Activated naive CD4-positive, alpha-beta T cell (primary cell): ENCODE measurements at regions not wholly inside any gene's neighbourhood (a gene's known extent, or its start where the extent isn't known, plus 50 kb on each side); places are given as distances from the start of the nearest gene placed in this dataset.

Experiments used
- DNase-seq, 4 experiments: peaks; one replicate each; lab custom pipeline; 2025; lab: John Stamatoyannopoulos, UW

- DNase-seq: no peak
Measured at GRCh38 chr18:70994116-70994515, 705.3 kb downstream of the SOCS6 start.

DNA sequence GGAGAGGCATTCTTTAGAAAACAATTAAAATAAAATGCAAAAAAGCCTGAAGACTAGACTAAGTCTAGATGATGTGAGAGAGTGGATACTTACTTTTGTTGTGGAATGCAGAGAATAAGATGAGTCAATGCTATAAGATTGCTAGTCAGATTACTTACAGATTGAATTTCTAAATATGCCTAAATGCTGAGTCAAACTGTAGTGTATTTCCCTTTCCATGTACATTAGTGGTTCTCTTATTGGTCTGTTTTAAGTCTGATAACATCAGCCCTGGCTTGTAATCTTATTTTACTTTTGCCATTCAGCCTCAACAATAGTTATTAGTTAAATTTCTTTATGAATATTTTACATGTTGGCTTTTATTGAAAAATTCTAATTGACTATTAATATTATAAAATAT, 702.7 kb downstream of the SOCS6 start:
- DNase-seq: no peak

GRCh38 chr18:70985948-70986347, 697.1 kb downstream of the SOCS6 start:
- no peak for DNase-seq

DNA sequence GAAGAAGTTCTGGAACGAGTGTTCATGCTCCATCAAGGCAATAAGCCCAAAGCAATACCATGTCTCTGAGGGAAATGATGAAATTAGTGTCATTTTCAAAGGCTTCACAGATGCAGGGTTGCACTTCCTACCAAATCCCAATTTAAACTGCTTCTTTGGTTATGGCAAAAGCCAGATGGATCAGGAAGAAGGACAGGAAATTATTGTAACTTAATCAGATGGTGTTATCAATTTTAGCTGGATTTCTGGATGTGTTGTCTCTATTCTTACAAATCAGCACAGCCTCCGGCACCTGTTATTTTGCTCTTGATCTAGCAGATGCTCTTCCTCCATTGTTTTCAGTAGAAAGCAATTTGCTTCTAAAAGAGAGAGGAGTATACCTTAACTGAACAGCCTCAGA, 693.4 kb downstream of the SOCS6 start:
- DNase-seq: no peak

GRCh38 chr18:70981400-70982140, 692.7 kb downstream of the SOCS6 start:
- no peak for DNase-seq

DNA sequence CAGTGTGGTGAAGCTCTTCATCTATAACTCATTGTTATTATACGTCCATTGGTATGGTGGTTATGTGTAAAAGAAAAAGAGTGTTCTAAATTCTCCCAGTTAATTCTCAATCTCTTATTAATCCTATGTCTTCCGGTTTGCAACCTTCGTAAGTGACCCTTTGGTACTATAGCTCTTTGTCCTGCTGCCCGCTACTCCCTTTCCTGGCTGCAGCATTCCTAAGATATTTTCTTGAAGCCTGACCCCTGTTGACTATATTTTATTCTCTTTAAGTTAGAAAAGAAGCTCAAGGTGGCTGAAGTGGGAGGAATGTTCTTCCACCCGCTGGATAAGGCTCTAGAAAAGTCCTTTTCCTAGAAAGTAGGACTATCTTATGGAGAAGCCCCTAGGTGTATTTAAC, 684.8 kb downstream of the SOCS6 start:
- DNase-seq: no peak

DNA sequence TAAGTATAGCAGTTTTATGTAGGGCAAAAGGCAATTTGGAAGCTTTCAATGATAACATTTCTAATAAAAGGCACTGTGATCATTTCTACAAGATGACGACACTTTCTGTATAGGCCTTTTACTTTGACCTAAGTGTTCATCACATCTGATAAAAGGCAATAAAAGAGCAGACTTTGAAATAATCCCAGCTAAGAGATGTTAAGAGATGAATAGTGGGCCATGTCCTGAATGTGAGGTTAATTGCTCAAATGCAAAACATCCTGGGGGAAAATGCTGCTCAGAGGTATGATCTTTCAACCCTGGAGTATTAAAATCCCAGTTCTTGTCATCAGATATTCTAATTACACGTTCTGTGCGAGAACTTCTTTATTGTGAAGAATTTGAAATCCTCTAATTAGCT, 677.6 kb downstream of the SOCS6 start:
- no peak for DNase-seq

- DNase-seq: no peak
Measured at GRCh38 chr18:70961939-70962338, 673.1 kb downstream of the SOCS6 start.

DNA sequence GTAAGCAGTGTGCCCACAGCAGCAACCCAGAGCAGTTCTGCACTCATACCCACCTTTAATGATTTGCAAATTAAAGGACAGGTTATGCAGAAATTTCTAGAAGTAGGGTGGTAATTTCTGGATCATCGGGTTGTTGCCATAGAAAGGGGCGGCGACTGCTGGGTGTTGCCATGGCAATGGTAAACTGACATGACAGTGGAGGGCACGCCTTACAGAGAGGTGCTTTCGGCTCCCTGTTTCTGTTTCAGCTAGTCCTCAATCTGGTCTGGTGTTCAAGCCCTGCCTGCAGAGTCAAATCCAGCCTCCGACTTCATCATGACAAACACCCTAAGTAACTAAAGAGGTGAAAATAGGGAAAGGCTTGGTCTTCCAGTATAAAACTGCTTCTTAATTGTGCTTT, 667.7 kb downstream of the SOCS6 start:
- no peak for DNase-seq

GRCh38 chr18:70936160-70936559, 647.3 kb downstream of the SOCS6 start:
- DNase-seq: no peak

- DNase-seq: no peak
Measured at GRCh38 chr18:70931942-70932814, 643.3 kb downstream of the SOCS6 start.

DNA sequence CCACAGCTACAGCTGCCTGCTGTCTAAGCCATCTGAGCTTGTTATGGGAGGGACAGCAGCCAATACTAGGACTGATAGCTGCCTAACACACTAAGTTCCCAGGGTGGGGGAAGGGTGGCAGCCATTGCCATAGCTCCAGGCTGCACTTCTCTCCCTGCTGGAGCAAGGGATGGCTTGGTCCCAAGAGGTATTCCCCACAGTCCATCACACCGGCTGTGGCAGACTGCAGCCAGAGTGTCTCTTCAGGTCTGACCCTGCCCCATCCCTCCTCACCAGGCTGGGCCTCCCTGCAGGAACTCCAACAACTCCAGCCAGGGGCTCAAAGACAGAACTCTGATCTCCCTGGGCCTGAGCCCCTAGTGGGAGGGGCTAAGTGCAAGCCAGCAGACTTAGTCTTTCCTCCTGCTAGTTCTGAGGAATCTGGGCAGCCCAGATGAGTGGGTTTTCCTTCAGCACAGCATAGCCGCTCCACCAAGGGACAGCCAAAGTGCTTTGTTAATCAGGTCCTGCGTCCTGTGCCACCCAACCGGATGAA, 632.1 kb downstream of the SOCS6 start:
- no peak for DNase-seq

DNA sequence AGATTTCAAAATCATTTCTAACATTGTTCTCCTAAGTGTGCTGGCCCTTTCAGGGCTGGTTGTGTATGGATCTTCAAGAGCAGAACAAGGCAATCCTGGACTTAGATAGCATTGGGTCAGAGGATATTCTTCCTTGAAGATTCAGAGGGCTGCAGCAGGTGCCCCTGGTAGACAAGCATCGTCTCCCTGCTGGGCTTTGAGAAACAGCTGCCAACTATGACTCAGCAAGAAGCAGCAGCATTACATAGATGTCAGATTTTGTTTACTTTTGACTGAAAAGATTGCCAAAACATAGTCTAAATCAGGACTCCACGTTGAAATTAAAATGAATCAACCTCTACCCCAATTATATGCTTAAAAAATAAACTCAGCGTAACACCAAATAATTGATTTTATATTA, 618.8 kb downstream of the SOCS6 start:
- DNase-seq: no peak

- no peak for DNase-seq
Measured at GRCh38 chr18:70892381-70892780, 603.5 kb downstream of the SOCS6 start.

DNA sequence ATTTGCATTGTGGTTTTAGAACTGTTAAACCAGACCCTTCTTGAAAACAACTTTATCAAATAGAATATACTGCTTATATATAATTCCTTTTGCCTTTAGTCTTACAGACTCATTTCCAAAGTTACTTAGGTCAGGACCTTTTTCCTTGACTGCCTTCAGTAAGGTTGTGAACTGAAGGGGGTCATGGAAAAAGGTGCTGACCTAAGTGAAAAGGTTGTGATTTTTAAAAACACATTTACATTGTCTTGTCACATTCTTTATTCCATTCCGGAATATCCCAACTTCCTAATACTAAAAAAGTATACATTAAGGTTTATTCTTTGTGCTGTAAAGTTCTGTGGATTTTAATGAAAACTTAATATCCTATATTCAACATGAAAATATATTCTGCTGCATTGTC, 581.4 kb downstream of the SOCS6 start:
- DNase-seq: no peak

DNA sequence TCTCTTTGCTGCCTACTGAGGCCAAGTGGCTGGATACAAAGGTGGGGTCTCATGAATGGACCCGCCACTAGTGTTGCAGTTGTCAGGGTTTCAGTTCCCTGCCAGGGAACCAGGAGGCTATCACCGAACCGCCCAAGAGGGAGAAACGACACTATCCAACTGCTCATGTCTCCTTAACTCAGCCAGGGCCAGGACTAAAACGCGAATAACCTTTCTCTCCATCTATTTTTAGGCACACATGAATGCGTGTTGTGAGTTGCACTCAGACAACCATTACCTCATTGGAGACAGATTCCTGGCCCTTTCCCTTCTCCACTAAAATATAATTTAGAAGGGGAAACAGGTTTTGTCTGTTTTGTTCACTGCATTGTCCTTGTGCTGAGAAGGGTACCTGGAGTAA, 559.5 kb downstream of the SOCS6 start:
- no peak for DNase-seq

DNA sequence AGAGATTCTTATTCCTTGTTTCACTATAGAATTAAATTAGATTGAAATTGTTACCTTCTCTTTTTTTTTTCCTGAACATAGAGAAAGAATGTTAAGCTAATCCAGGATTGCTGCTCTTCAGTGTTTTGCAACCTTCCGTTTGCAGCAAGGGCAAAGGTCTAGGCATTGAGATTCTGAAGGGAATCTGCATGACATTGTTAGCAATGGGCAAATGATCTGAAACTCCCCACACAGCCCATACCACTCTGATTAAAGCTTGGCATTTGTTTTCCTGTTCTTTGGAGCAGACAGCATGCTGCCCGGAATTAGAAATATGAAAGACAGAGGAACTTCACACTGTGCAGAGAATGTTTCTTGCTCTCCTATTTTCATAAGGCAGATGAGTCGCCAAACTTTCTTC, 551.8 kb downstream of the SOCS6 start:
- no peak for DNase-seq

DNA sequence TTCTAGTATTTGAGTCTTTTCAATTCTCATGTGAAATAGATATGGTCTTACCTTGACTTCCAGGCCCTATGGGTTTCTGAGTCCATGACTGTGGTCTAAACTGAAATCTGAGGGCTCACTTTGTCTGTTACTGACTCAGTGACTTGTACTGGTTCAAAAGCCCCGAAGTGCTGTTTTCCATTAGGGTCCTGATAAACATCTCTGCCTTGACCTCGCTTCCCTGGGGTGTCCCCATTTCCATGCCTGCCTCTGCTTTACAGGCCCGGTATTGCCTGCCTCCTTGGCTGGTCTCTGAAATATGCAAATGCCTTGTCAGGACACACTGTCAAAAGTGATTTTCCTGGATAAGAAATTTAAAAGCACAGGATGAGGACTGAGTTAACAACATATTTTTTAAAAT, 538.8 kb downstream of the SOCS6 start:
- DNase-seq: no peak

- DNase-seq: no peak
Measured at GRCh38 chr18:70826571-70826970, 537.7 kb downstream of the SOCS6 start.

DNA sequence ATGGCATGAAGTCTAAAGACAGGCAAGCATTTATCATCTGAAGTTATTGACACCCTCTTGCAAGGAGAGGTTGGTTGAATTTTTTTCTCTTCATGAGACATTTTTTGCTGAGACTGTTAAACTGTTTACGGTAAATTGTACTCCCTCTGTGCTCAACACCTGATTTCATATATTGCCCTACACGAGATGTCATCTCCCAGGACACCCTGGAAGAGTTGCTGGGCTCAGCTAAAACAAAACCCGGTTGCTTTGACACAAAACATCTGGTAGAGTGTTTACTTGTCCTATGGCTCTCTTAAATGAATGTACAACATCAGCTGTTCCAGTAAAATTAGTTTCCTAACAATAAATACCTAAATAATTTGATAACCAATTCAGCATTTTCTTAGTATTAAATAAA, 533.8 kb downstream of the SOCS6 start:
- no peak for DNase-seq

GRCh38 chr18:70822117-70822516, 533.3 kb downstream of the SOCS6 start:
- no peak for DNase-seq

- no peak for DNase-seq
Measured at GRCh38 chr18:70808481-70809056, 519.7 kb downstream of the SOCS6 start.
